Hepatocyte (in vitro differentiated cells): ENCODE measurements at regions not wholly inside any gene's neighbourhood (a gene's known extent, or its start where the extent isn't known, plus 50 kb on each side); places are given as distances from the start of the nearest gene placed in this dataset.

Experiments used
- EZH2 ChIP-seq: fragments of 200-600 bp; sonication (generic); IDR thresholded peaks from 2 replicates; pipeline ENCODE4 v1.6.1; 2016; ENCODE audit warnings: antibody characterized with exemption, mild to moderate bottlenecking, borderline replicate concordance
- TF ChIP-seq, protein P1 (sequence below): fragments of 200-600 bp; sonication (generic); IDR thresholded peaks from 2 replicates; pipeline ENCODE4 v1.5.1; 2016; ENCODE audit warnings: antibody characterized with exemption, mild to moderate bottlenecking; ENCODE audit not compliant: poor library complexity

DNA sequence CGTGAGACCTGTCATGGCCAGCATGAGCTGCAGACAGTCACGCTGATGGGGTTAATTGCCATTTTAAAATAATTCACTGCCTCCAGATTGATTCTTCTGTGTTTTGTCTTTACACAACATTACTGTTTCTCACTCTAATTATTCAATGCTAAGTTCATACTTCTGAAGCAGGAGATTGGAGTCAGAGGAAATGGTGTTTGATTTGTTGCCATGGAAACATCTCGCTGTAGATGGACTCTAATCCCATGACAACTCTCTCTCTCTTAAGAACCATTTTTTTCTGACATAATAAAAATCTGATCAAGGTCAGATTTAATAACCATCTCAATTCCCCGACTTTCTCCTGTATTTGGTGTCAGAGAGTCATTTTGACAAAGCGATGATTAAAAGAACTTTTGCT lies 209.0 kb downstream of the IDS start:
- TF ChIP-seq, protein P1, sequence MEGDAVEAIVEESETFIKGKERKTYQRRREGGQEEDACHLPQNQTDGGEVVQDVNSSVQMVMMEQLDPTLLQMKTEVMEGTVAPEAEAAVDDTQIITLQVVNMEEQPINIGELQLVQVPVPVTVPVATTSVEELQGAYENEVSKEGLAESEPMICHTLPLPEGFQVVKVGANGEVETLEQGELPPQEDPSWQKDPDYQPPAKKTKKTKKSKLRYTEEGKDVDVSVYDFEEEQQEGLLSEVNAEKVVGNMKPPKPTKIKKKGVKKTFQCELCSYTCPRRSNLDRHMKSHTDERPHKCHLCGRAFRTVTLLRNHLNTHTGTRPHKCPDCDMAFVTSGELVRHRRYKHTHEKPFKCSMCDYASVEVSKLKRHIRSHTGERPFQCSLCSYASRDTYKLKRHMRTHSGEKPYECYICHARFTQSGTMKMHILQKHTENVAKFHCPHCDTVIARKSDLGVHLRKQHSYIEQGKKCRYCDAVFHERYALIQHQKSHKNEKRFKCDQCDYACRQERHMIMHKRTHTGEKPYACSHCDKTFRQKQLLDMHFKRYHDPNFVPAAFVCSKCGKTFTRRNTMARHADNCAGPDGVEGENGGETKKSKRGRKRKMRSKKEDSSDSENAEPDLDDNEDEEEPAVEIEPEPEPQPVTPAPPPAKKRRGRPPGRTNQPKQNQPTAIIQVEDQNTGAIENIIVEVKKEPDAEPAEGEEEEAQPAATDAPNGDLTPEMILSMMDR, result no peak
- no peak for TF ChIP-seq EZH2
